GM10248 (cell line): ENCODE measurements at regions not wholly inside any gene's neighbourhood (a gene's known extent, or its start where the extent isn't known, plus 50 kb on each side); places are given as distances from the start of the nearest gene placed in this dataset.

Experiments
- CTCF ChIA-PET: fragments of 300-600 bp; sonication (Branson Sonifier 250); formaldehyde crosslinking; extraction: SDS; loops from one replicate; lab custom pipeline; 2021; ENCODE audit warnings: antibody characterized with exemption; lab: Yijun Ruan, JAX
- POLR2A ChIA-PET: fragments of 350-650 bp; sonication (Branson Sonifier 250); formaldehyde crosslinking; extraction: SDS; loops from one replicate; lab custom pipeline; 2020; ENCODE audit warnings: antibody characterized with exemption; lab: Yijun Ruan, JAX
- DNase-seq: peaks from one replicate; pipeline ENCODE4 v3.0.0; 2012; ENCODE audit errors: extremely low spot score
- CTCF ChIP-seq: IDR thresholded peaks from 2 replicates; pipeline ENCODE4 v1.5.1; 2012; ENCODE audit warnings: mild to moderate bottlenecking, low read depth; ENCODE audit errors: extremely low read depth, missing control alignments, control extremely low read depth

DNA sequence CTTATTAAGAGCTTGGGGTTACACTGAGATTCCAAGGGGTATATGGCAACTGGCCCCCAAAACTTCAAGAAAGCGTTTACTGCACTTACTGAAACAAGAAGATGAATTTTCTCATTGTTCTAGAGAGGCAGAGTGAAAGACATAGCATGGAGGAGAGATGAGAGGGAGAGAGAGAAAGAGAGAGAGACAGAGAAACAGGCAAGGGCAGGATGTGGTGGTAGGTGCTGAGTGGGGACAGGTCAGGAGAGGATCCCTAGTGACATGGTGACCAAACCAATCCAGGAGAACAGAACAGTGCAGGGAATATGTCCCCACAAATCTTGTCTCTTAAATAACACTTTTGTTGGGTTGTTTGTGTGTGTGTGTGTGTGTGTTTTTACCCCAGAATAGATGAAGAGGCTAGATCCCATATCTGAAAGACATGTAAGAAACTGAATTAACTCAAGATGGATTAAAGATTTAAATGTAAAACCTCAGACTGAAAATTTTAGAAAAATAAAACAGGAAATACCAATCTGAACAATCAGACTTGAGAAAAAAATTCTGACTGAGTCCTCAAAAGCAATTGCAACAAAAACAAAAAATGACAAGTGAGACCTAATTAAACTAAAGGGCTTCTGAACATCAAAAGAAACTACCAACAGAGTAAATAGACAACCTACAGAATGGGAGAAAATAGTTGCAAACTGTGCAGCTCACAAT lies 202.2 kb downstream of the QDPR start:
- no peak for DNase-seq
- POLR2A ChIA-PET = no interaction called here
- no peak for TF ChIP-seq CTCF
- CTCF ChIA-PET = interaction anchor here (1.3 kb wide), 1 partner anchor 10 kb away, joined by 3 read pairs; no protein-coding TSS in a partner anchor

DNA sequence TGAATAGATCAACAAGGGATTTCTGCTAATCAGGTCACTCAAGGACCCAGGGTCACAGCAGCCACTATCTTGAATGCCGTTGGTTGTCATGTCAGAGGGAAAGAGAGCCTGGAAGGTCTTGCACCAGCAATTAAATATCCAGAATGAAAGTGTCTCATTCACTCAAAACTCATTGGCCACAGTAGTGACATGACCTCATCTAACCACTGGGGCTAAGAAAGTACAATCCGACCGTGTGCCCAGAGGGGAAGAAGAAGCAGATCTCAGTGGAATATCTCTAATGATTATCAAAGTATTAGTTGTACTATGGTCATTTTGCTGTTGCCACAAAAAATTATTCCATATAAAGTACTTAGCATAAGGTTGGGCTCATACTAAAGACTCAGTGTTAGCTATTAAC lies 210.0 kb downstream of the QDPR start:
- no peak for TF ChIP-seq CTCF
- DNase-seq = no peak
- CTCF ChIA-PET = no interaction called here
- POLR2A ChIA-PET = no interaction called here

DNA sequence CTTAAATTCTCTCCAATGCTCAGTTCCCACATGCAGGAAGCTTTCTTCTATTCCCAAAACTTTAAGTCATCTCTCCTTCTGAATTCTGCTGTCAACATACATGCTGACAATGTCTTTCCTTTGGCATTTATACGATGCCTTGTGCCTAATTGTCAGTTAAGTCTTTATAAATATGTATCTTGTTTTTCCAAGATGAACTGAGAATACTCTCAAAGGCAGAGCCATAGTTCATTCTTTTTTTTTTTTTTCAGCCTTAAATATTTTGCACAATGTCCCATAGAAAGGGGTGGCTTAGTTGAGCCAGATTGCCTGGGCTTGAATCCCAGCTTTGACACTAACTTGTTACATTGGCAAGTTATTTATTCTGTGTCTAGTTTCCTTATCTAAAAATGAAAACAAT lies 210.6 kb downstream of the QDPR start:
- TF ChIP-seq CTCF = no peak
- POLR2A ChIA-PET = no interaction called here
- DNase-seq = no peak
- CTCF ChIA-PET = no interaction called here

DNA sequence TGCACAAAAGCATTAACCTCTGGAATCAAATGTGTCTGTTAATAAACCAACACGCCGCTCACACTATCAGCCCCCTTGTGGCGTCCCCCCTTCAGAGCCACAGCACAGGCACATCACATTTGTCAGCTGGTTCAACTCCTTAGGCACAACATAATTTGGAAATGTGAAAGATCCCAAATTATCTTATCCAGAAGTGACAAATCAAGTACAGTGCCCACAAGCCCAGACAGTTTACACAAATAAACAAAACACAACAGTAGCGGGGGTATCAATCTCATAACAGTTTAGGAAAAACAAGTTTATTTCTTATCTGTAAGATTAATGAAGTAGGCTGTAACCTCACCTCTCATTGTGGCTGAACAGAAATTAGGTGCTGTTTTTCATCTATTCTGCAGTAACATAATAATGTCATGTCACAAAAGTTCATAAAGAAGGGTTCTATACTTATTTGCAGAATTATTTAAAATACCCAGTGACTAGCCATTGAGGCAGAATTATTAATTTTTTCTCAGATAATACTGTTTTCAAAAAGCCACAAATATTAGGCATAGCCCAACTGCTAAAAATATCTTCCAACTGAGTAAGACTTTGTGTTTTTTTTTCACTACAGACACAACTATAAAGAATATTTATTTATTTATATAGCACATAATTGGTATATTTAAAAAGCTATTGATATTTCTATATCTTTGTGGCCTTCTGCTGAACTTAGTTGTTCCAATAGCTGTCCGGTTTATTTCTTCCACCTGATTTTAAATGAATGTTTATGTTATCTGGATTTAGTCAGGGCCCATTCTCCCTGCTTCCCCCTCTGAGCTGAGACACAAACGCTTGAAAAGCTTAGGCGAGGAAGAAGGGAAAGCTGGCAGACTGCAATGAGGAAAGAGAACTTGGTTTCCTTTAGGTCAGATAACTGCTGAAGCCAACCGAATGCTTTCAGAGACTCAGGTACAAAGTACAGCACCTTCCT lies 214.7 kb downstream of the QDPR start:
- ChIA-PET CTCF (no interaction called here), POLR2A (no interaction called here)
- TF ChIP-seq CTCF = no peak

DNA sequence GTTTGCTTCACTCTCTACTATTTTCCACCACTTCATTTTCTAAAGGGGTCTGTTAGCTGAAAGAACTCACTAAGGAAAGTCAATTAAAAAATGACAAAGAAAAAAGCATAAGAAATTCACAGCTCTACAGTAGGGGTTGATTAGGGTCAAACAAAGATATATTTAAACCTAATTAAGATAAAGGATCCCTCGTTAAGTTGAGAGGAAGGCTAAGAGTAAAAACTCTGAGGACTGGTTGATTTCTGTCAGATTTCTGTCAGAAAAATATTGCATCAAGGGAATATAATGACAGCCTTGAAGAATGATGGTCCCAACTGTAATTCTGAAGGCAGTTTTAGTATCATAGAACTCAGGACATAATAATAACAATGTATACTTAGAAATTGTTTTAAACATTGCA lies 218.0 kb downstream of the QDPR start:
- DNase-seq = no peak
- TF ChIP-seq CTCF = no peak
- POLR2A ChIA-PET = no interaction called here
- CTCF ChIA-PET = interaction anchor here (0.9 kb wide), 1 partner anchor 22 kb away, joined by 3 read pairs; no protein-coding TSS in a partner anchor

More for the DNA sequence above, 214.7 kb downstream of the QDPR start:
- no peak for DNase-seq

- ChIA-PET CTCF (interaction anchor here (1.8 kb wide), 1 partner anchor 13 kb away, joined by 4 read pairs; no protein-coding TSS in a partner anchor), POLR2A (no interaction called here)
- no peak for DNase-seq
- no peak for TF ChIP-seq CTCF
These were observed 223.7 kb downstream of the QDPR start for GRCh38 chr4:17288151-17288550.
